ENCODE measurements at regions not wholly inside any gene's neighbourhood (a gene's known extent, or its start where the extent isn't known, plus 50 kb on each side); places are given as distances from the start of the nearest gene placed in this dataset.
"Not testable (repeated sequence)": the region's sequence is repeated elsewhere in the genome, so short reads cannot be mapped to it uniquely, and the experiment has no call there.

DNA sequence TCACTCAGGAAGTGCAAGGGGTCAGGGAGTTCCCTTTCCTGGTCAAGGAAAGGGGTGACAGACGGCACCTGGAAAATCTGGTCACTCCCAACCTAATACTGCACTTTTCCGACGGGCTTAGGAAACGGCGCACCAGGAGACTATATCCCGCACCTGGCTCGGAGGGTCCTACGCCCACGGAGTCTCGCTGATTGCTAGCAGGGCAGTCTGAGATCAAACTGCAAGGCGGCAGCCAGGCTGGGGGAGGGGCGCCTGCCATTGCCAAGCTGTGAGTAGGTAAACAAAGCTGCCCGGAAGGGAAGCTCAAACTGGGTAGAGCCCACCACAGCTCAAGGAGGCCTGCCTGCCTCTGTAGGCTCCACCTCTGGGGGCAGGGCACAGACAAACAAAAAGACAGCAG, 142.8 kb downstream of the RPL10L start:
- TF ChIP-seq POLR2A (IDR thresholded peaks at IDR 0.05), result not testable (repeated sequence)
- TF ChIP-seq, protein P1, sequence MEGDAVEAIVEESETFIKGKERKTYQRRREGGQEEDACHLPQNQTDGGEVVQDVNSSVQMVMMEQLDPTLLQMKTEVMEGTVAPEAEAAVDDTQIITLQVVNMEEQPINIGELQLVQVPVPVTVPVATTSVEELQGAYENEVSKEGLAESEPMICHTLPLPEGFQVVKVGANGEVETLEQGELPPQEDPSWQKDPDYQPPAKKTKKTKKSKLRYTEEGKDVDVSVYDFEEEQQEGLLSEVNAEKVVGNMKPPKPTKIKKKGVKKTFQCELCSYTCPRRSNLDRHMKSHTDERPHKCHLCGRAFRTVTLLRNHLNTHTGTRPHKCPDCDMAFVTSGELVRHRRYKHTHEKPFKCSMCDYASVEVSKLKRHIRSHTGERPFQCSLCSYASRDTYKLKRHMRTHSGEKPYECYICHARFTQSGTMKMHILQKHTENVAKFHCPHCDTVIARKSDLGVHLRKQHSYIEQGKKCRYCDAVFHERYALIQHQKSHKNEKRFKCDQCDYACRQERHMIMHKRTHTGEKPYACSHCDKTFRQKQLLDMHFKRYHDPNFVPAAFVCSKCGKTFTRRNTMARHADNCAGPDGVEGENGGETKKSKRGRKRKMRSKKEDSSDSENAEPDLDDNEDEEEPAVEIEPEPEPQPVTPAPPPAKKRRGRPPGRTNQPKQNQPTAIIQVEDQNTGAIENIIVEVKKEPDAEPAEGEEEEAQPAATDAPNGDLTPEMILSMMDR (IDR thresholded peaks at IDR 0.05), result not testable (repeated sequence)
